Endodermal cell (in vitro differentiated cells): ENCODE measurements at regions not wholly inside any gene's neighbourhood (a gene's known extent, or its start where the extent isn't known, plus 50 kb on each side); places are given as distances from the start of the nearest gene placed in this dataset.

ENCODE experiments used
- DNase-seq: peaks from one replicate; pipeline ENCODE4 v3.0.0-alpha.2; 2017
- H3K27ac ChIP-seq: 2 replicates; pipeline ENCODE4 v1.5.1; 2013; ENCODE audit warnings: mild to moderate bottlenecking, low read depth, low read length, moderate library complexity
- H3K27me3 ChIP-seq: 2 replicates; pipeline ENCODE4 v1.6.1; 2013; ENCODE audit warnings: mild to moderate bottlenecking, low read length, moderate library complexity; ENCODE audit not compliant: insufficient read depth, control insufficient read depth, poor library complexity, severe bottlenecking
- H3K36me3 ChIP-seq: 2 replicates; pipeline ENCODE4 v1.7.0; 2013; ENCODE audit warnings: mild to moderate bottlenecking, low read length, moderate library complexity; ENCODE audit not compliant: control insufficient read depth, insufficient read depth
- H3K4me1 ChIP-seq: one replicate; pipeline ENCODE4 v1.7.0; 2013; ENCODE audit warnings: low read length; ENCODE audit not compliant: control insufficient read depth, insufficient read depth
- H3K4me3 ChIP-seq: 2 replicates; pipeline ENCODE4 v1.5.1; 2013; ENCODE audit warnings: mild to moderate bottlenecking, low read length, moderate library complexity
- H3K9ac ChIP-seq: 2 replicates; pipeline ENCODE4 v1.6.1; 2013; ENCODE audit warnings: mild to moderate bottlenecking, low read length, moderate library complexity; ENCODE audit not compliant: poor library complexity, severe bottlenecking; ENCODE audit errors: extremely low read depth
- H3K9me3 ChIP-seq: 2 replicates; pipeline ENCODE4 v1.6.1; 2013; ENCODE audit warnings: mild to moderate bottlenecking, low read length, moderate library complexity; ENCODE audit not compliant: control insufficient read depth
- H3K27ac Mint-ChIP-seq: 2 replicates; pipeline ENCODE4 v1.8.0; 2020; ENCODE audit warnings: mixed read lengths
- H3K27me3 Mint-ChIP-seq: 2 replicates; pipeline ENCODE4 v1.8.0; 2021; ENCODE audit warnings: mild to moderate bottlenecking, mixed read lengths; ENCODE audit not compliant: insufficient read depth
- H3K36me3 Mint-ChIP-seq: 2 replicates; pipeline ENCODE4 v1.8.0; 2020; ENCODE audit warnings: low read depth, mixed read lengths
- H3K4me1 Mint-ChIP-seq: 2 replicates; pipeline ENCODE4 v1.8.0; 2020; ENCODE audit warnings: mixed read lengths
- H3K4me3 Mint-ChIP-seq: 2 replicates; pipeline ENCODE4 v1.8.0; 2020; ENCODE audit warnings: mild to moderate bottlenecking, moderate library complexity, mixed read lengths
- H3K9me3 Mint-ChIP-seq: 2 replicates; pipeline ENCODE4 v1.8.0; 2020; ENCODE audit warnings: mild to moderate bottlenecking, mixed read lengths
- WGBS, 2 experiments: methylation state at CpG; one replicate each; pipeline versions ENCODE4 v1.1.5 to v1.1.7; 2013; ENCODE audit warnings: missing lambda C conversion rate in 2 of 2, mixed read lengths in 1 of 2; ENCODE audit not compliant: insufficient coverage in 1 of 2, insufficient read length in 1 of 2; 5-methylcytosine and 5-hydroxymethylcytosine counted together
- TF ChIP-seq, protein P1 (sequence below): fragments of 200-600 bp; sonication (generic); conservative IDR thresholded peaks from 2 replicates; pipeline ENCODE4 v1.5.0; 2021; ENCODE audit warnings: antibody characterized with exemption, mild to moderate bottlenecking

DNA sequence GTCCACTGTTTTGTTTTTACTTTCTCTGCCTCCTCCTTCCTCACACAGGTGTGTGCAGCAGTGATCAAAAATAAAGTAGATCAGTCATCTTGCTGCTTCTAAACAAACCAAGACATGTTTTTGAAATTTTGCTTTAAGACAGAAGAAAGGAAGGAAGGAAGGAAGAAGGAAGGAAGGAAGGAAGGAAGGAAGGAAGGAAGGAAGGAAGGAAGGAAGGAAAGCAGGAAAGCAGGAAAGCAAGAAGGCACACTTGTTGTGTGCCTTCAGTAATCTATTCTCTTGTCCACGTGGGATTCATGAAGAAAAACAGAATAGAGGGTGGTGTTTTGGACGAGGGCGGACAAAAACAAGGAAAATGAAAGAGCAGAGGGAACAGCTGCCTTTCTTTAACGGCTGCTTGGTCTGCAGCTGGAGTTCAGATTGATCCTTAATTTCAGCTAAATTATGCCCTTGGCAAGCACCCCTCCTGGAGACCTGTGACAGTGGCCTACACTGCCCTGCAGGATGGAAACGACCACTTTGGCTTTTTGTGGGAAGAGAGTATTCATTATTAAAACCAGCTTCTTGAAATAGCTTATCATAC, 188.5 kb upstream of the IRX3 start:
- Mint-ChIP-seq H3K4me1 (peaks cover under 1% of the 10 kb centered on the region), H3K36me3 (no peaks in the 10 kb centered on the region), H3K4me3 (no peak overlapping the region), H3K27ac (no peak overlapping the region), H3K9me3 (no peaks in the 10 kb centered on the region), H3K27me3 (peaks cover 16% of the 10 kb centered on the region)
- Histone ChIP-seq H3K9ac (no peak overlapping the region), H3K4me1 (no peaks in the 10 kb centered on the region), H3K36me3 (no peaks in the 10 kb centered on the region), H3K9me3 (no peaks in the 10 kb centered on the region), H3K27ac (no peak overlapping the region), H3K4me3 (no peak overlapping the region), H3K27me3 (no peaks in the 10 kb centered on the region)
- 82 to 87% methylated on average over 5 of the region's 5 CpGs for WGBS, 2 experiments
- TF ChIP-seq, protein P1, sequence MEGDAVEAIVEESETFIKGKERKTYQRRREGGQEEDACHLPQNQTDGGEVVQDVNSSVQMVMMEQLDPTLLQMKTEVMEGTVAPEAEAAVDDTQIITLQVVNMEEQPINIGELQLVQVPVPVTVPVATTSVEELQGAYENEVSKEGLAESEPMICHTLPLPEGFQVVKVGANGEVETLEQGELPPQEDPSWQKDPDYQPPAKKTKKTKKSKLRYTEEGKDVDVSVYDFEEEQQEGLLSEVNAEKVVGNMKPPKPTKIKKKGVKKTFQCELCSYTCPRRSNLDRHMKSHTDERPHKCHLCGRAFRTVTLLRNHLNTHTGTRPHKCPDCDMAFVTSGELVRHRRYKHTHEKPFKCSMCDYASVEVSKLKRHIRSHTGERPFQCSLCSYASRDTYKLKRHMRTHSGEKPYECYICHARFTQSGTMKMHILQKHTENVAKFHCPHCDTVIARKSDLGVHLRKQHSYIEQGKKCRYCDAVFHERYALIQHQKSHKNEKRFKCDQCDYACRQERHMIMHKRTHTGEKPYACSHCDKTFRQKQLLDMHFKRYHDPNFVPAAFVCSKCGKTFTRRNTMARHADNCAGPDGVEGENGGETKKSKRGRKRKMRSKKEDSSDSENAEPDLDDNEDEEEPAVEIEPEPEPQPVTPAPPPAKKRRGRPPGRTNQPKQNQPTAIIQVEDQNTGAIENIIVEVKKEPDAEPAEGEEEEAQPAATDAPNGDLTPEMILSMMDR: no peak
- no peak for DNase-seq

DNA sequence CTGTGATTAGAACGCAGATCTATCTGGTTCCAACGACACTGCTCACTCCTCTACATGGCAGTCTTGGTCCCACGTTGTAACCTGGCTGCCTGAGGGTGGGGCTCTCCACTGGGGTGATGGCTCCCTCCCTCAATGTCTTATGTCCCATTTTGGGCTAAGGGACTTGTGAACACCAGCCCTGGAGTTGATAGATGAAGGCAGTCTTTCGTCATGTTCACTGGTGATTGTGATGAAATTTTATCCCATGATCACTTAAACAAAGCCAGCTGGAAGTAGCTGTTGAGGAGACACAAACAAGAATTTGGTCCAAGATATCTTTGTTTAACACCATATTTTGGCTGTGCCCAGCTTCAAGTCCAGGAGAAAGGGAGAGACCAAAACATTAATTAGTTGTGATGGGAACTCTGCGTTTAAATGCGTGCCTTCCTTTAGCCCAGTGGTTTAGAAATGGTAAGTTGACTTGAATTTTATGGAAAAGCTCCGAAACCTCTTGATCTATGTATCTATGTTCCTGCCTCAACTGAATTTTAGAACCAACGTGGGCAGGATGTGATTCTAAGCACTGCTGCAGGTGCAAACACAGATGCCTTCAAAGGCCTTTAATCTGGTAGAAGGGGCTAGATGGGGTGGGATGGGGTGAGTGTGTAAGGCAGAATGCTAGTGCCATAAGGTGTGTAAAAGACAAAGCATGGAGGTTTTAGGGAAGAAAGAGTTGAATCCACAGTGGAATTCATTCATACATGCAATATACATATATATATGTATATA, 186.8 kb upstream of the IRX3 start:
- H3K27me3 Mint-ChIP-seq: peaks cover 16% of the 10 kb centered on the region

DNA sequence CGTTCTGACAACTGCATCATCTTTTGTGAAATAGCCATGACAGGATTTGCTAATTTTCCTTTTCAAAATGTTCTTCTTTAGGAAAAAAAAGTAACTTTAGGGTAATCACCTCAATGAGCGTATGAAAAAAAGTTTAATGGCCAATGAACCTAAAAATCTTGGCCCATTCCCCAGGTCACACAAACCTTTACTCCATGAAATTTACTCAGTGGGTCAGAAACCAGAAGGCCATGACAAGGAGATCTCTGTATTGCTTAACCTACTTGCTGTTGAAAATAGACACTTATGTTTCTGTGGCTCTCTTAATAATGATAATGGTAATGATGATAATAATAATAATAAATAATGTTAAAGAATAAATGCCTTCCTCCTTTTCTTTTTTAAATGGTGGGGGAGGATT, 180.8 kb upstream of the IRX3 start:
- DNase-seq: no peak
- Histone ChIP-seq H3K27me3 (no peaks in the 10 kb centered on the region), H3K27ac (no peak overlapping the region), H3K4me1 (no peaks in the 10 kb centered on the region), H3K9me3 (no peaks in the 10 kb centered on the region), H3K9ac (no peak overlapping the region), H3K36me3 (no peaks in the 10 kb centered on the region), H3K4me3 (no peak overlapping the region)
- TF ChIP-seq, protein P1: no peak
- peaks cover 6% of the 10 kb centered on the region for H3K27me3 Mint-ChIP-seq
- no peaks in the 10 kb centered on the region for H3K9me3 Mint-ChIP-seq
- no peak overlapping the region for H3K4me3 Mint-ChIP-seq
- no peak overlapping the region for H3K27ac Mint-ChIP-seq
- H3K36me3 Mint-ChIP-seq: no peaks in the 10 kb centered on the region
- H3K4me1 Mint-ChIP-seq: no peaks in the 10 kb centered on the region
- 96 to 100% methylated on average over 1 to 2 of the region's 2 CpGs for WGBS, 2 experiments

More for the DNA sequence above, 186.8 kb upstream of the IRX3 start:
- no peak overlapping the region for H3K27ac Mint-ChIP-seq
- no peak overlapping the region for H3K4me3 Mint-ChIP-seq
- no peaks in the 10 kb centered on the region for H3K27me3 ChIP-seq
- no peaks in the 10 kb centered on the region for H3K36me3 ChIP-seq
- H3K9me3 ChIP-seq: no peaks in the 10 kb centered on the region
- no peak overlapping the region for H3K27ac ChIP-seq
- H3K9ac ChIP-seq: no peak overlapping the region
- no peaks in the 10 kb centered on the region for H3K4me1 Mint-ChIP-seq
- TF ChIP-seq, protein P1: no peak
- H3K4me3 ChIP-seq: no peak overlapping the region
- H3K9me3 Mint-ChIP-seq: no peaks in the 10 kb centered on the region
- DNase-seq: no peak
- no peaks in the 10 kb centered on the region for H3K36me3 Mint-ChIP-seq
- H3K4me1 ChIP-seq: no peaks in the 10 kb centered on the region
- 86 to 94% methylated on average over 7 to 8 of the region's 8 CpGs for WGBS, 2 experiments
